ENCODE measurements at regions not wholly inside any gene's neighbourhood (a gene's known extent, or its start where the extent isn't known, plus 50 kb on each side); places are given as distances from the start of the nearest gene placed in this dataset.

DNA sequence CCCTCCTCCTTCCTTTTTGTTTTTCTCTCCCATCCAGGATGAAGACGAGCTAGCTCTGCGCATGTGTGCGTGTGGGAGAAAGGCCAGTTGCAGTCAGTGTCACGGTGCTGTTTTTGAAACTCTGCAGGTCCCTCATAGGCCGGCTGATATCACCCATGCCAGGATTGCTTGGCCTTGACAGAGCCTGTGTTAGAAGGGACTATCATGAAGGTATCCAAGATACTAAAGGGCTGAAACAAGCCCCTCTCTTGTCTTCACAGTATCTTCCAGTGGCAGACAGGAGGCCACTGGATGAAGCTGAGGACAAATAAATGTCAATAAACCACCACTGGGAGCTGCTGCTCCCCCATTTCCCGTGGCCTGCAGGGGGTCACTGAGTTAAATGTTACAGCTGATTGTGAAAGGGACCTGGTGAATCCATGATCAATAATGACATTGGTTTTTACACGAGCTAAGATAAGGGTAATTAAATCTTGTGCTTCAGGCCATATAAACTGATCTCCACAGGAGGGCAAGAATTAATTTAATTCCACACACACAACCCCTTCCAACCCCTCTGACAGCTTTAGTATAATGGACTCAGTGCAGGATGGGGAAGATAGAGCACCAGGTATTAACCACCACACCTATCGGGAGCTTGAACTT, 64.6 kb upstream of the TARBP1 start:
- Histone ChIP-seq H3K9ac (replicated peaks in 1 of 4; ENCODE audit: extremely low read depth in 1 of 4, low read depth in 3 of 4, low read length in 3 of 4) (no peak overlapping the region), H3K36me3 (ENCODE audit: control insufficient read depth in 2 of 4, insufficient read depth in 4 of 4, low read length in 3 of 4) (peaks cover 0 to 2% (median 0%) of the 10 kb centered on the region in 4 experiments; a peak in 1 of 8 replicates), H3K56ac (replicated peaks; ENCODE audit: insufficient read length, low read depth, low read length) (no peak overlapping the region), H2BK20ac (ENCODE audit: low read length) (no peak overlapping the region), H3K27me3 (replicated peaks in 1 of 4; ENCODE audit: control insufficient read depth in 3 of 4, extremely low read depth in 1 of 4, insufficient read depth in 3 of 4, low read length in 3 of 4) (no peaks in the 10 kb centered on the region), H3K4me3 (ENCODE audit: extremely low read depth in 1 of 4, insufficient read depth in 2 of 4, low read depth in 3 of 4, low read length in 4 of 4) (no peak overlapping the region), H3K4me2 (ENCODE audit: insufficient read depth in 1 of 2, low read depth in 2 of 2, low read length in 2 of 2) (no peak overlapping the region), H3K27ac (ENCODE audit: low read depth, low read length) (no peak overlapping the region), H4K5ac (ENCODE audit: insufficient read length, low read depth, low read length) (no peak overlapping the region), H3K18ac (ENCODE audit: extremely low read depth, low read length) (no peak overlapping the region), H2BK15ac (ENCODE audit: low read length) (no peak overlapping the region), H3K4ac (replicated peaks; ENCODE audit: insufficient read length, low read depth, low read length) (no peak overlapping the region), H2AK5ac (ENCODE audit: low read depth, low read length) (no peak overlapping the region), H4K20me1 (replicated peaks in 1 of 2; ENCODE audit: control insufficient read depth in 1 of 2, insufficient read depth in 2 of 2, low read length in 2 of 2) (no peaks in the 10 kb centered on the region), H3K9me3 (ENCODE audit: insufficient read depth in 2 of 2, low read depth in 1 of 2, low read length in 1 of 2) (no peaks in the 10 kb centered on the region), H3K23ac (ENCODE audit: insufficient read length) (no peak overlapping the region), H3K79me2 (ENCODE audit: control insufficient read depth in 1 of 2, insufficient read depth in 2 of 2, low read length in 2 of 2) (no peaks in the 10 kb centered on the region), H2BK12ac (ENCODE audit: low read depth, low read length) (no peak overlapping the region), H2BK120ac (replicated peaks; ENCODE audit: low read depth, low read length) (no peak overlapping the region), H3K23me2 (ENCODE audit: low read depth, low read length) (no peaks in the 10 kb centered on the region), H3K14ac (ENCODE audit: insufficient read length) (no peak overlapping the region), H3K4me1 (replicated peaks in 1 of 4; ENCODE audit: control insufficient read depth in 3 of 4, insufficient read depth in 4 of 4, low read length in 3 of 4) (peaks cover 0 to 2% (median under 1%) of the 10 kb centered on the region in 4 experiments; a peak in 3 of 7 replicates), H4K8ac (ENCODE audit: extremely low read depth, insufficient read depth, low read length) (no peak overlapping the region), H2AFZ (ENCODE audit: low read length) (no peak overlapping the region), H2BK5ac (ENCODE audit: low read depth, low read length) (no peak overlapping the region), H4K91ac (replicated peaks; ENCODE audit: insufficient read length, low read length) (no peak overlapping the region), H3K79me1 (ENCODE audit: low read depth, low read length) (no peaks in the 10 kb centered on the region)
- POLR2A ChIA-PET (ENCODE audit: partially characterized antibody) = interaction anchor here (1.5 to 1.8 kb wide), 2 partner anchors 10 to 31 kb away, joined by 3 to 4 read pairs; no protein-coding TSS in a partner anchor
- no peak for FAIRE-seq
- DNase-seq (ENCODE audit: low read depth in 1 of 2, low spot score in 2 of 2) = no peak
- 88% methylated on average over 8 of the region's 8 CpGs; no CpG with 5 or more reads in 1 of the 2 experiments for WGBS, 2 experiments (ENCODE audit: extremely low coverage in 1 of 2, insufficient coverage in 1 of 2, insufficient read length in 1 of 2, insufficient replicate concordance in 2 of 2, low coverage in 1 of 2, low lambda C conversion rate in 2 of 2, missing lambda C conversion rate in 1 of 2)
- CTCF ChIA-PET (ENCODE audit: partially characterized antibody) = interaction anchor here (0.8 to 2.4 kb wide), 7 partner anchors 8 to 552 kb away, joined by 3 to 8 read pairs (median 4); no protein-coding TSS in a partner anchor
- TF ChIP-seq, protein P1, sequence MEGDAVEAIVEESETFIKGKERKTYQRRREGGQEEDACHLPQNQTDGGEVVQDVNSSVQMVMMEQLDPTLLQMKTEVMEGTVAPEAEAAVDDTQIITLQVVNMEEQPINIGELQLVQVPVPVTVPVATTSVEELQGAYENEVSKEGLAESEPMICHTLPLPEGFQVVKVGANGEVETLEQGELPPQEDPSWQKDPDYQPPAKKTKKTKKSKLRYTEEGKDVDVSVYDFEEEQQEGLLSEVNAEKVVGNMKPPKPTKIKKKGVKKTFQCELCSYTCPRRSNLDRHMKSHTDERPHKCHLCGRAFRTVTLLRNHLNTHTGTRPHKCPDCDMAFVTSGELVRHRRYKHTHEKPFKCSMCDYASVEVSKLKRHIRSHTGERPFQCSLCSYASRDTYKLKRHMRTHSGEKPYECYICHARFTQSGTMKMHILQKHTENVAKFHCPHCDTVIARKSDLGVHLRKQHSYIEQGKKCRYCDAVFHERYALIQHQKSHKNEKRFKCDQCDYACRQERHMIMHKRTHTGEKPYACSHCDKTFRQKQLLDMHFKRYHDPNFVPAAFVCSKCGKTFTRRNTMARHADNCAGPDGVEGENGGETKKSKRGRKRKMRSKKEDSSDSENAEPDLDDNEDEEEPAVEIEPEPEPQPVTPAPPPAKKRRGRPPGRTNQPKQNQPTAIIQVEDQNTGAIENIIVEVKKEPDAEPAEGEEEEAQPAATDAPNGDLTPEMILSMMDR (IDR thresholded peaks at IDR 0.05; ENCODE audit: control extremely low read depth in 1 of 3, insufficient read depth in 1 of 3, low read depth in 1 of 3, low read length in 3 of 3) = no peak
- no peak for TF ChIP-seq TAF1 (IDR thresholded peaks at IDR 0.05; ENCODE audit: low read depth, low read length)
- TF ChIP-seq SAP30 (IDR thresholded peaks at IDR 0.05; ENCODE audit: insufficient read depth, insufficient replicate concordance, low read length) = no peak
- peak; percentile 22 to 28; a peak in 2 of 4 replicates for TF ChIP-seq RAD21 (IDR thresholded peaks at IDR 0.05 in 1 of 2, conservative IDR thresholded peaks at IDR 0.05 in 1 of 2; ENCODE audit: low read depth in 2 of 2, low read length in 2 of 2)

Measured in H1 (cell line).